Breast epithelium (tissue), 3 donors: ENCODE measurements at regions not wholly inside any gene's neighbourhood (a gene's known extent, or its start where the extent isn't known, plus 50 kb on each side); places are given as distances from the start of the nearest gene placed in this dataset.

Source experiments
- POLR2A ChIP-seq: fragments of 450-650 bp; IDR thresholded peaks from one replicate; pipeline ENCODE4 v1.6.1; 2016; ENCODE audit warnings: antibody characterized with exemption, mild to moderate bottlenecking, moderate library complexity
- TF ChIP-seq, protein P1 (sequence below), 3 donors: fragments of 450-650 bp; IDR thresholded peaks; one replicate each; pipeline ENCODE4 v1.5.1; 2016 to 2017; ENCODE audit warnings: antibody characterized with exemption in 3 of 3, mild to moderate bottlenecking in 3 of 3, moderate library complexity in 3 of 3

DNA sequence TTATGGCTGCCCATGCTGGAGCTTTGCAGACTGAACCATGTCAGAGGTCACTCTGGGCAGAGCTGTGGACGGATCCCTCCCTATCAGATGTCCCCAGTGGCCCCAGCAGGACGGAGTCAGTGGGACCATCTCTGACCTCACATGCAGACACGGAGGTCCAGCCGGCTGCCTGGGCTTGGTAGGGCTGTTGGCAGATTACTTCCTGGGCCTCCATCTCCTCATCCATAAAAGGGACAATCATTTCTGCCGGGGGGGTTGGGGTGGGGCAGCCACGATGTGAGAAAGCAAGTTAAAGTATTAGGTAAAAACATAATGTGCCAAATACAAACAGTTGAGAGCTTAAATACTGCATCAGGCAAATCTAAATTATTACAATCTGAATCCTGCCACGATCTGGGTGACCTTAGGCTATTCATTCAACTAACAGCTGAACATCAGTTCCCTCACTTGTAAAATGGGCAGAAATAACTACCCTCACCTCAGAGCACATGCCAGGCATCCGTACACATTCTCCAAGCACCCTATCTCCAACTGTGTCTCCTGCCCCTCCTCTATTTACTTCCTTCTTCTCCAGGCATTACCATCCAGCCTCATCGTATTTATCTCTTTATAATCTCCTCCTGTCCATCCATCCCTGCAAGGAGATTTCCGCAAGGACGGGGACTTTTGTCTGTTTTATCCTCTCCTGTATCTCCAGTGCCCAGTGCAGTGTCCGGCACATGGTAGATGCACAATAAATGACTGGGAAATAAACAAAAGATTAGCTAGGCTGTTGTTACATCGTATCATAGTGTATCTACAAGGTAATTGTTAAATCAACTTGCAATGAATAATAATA is 192.3 kb upstream of the FOXF1 start:
- no peak for TF ChIP-seq POLR2A
- TF ChIP-seq, protein P1, sequence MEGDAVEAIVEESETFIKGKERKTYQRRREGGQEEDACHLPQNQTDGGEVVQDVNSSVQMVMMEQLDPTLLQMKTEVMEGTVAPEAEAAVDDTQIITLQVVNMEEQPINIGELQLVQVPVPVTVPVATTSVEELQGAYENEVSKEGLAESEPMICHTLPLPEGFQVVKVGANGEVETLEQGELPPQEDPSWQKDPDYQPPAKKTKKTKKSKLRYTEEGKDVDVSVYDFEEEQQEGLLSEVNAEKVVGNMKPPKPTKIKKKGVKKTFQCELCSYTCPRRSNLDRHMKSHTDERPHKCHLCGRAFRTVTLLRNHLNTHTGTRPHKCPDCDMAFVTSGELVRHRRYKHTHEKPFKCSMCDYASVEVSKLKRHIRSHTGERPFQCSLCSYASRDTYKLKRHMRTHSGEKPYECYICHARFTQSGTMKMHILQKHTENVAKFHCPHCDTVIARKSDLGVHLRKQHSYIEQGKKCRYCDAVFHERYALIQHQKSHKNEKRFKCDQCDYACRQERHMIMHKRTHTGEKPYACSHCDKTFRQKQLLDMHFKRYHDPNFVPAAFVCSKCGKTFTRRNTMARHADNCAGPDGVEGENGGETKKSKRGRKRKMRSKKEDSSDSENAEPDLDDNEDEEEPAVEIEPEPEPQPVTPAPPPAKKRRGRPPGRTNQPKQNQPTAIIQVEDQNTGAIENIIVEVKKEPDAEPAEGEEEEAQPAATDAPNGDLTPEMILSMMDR (IDR thresholded peaks at IDR 0.05), result no peak
